SU-DHL-6 (cell line): ENCODE measurements at regions not wholly inside any gene's neighbourhood (a gene's known extent, or its start where the extent isn't known, plus 50 kb on each side); places are given as distances from the start of the nearest gene placed in this dataset.

Source experiments
- H2AFZ ChIP-seq: fragments of 200-600 bp; sonication (generic); 2 replicates; pipeline ENCODE4 v1.6.1; 2014; ENCODE audit warnings: low read depth, mild to moderate bottlenecking, moderate library complexity, mixed read lengths, antibody characterized with exemption, low read length; ENCODE audit not compliant: severe bottlenecking
- H3F3A ChIP-seq: fragments of 200-600 bp; shearing (Covaris generic); 2 replicates; pipeline ENCODE4 v1.6.0; 2016; ENCODE audit warnings: antibody characterized with exemption, mild to moderate bottlenecking; ENCODE audit not compliant: insufficient read depth
- H3K27ac ChIP-seq: fragments of 200-600 bp; sonication (generic); 2 replicates; pipeline ENCODE4 v1.5.1; 2016; ENCODE audit warnings: low read depth, mild to moderate bottlenecking, low read length, moderate library complexity, mixed read lengths
- H3K27me3 ChIP-seq: fragments of 200-600 bp; sonication (generic), shearing (Covaris generic); 2 replicates; pipeline ENCODE4 v1.6.0; 2014; ENCODE audit warnings: mild to moderate bottlenecking, low read length
- H3K36me3 ChIP-seq: fragments of 200-600 bp; sonication (generic); 2 replicates; pipeline ENCODE4 v1.6.1; 2014; ENCODE audit warnings: mild to moderate bottlenecking, low read length, mixed read lengths
- H3K4me2 ChIP-seq: fragments of 300-600, 200-600 bp; shearing (Covaris generic), sonication (generic); 2 replicates; pipeline ENCODE4 v1.6.0; 2014; ENCODE audit warnings: low read length, low read depth, mild to moderate bottlenecking; ENCODE audit not compliant: poor library complexity, severe bottlenecking
- H3K4me3 ChIP-seq: fragments of 200-600 bp; sonication (generic); 2 replicates; pipeline ENCODE4 v1.5.1; 2014; ENCODE audit warnings: antibody characterized with exemption, low read length, mild to moderate bottlenecking, mixed read lengths; ENCODE audit not compliant: insufficient read depth, poor library complexity, severe bottlenecking
- H3K79me2 ChIP-seq: fragments of 200-600 bp; sonication (generic); 2 replicates; pipeline ENCODE4 v1.6.1; 2014; ENCODE audit warnings: mild to moderate bottlenecking, low read length, moderate library complexity; ENCODE audit not compliant: insufficient read depth
- H3K9ac ChIP-seq: fragments of 200-600 bp; sonication (generic); 2 replicates; pipeline ENCODE4 v1.7.0; 2014; ENCODE audit warnings: mild to moderate bottlenecking, low read length
- H3K9me2 ChIP-seq: fragments of 200-600 bp; sonication (generic); replicated peaks from 2 replicates; pipeline ENCODE4 v1.6.1; 2014; ENCODE audit warnings: low read length; ENCODE audit not compliant: insufficient read depth
- H3K9me3 ChIP-seq: fragments of 200-600 bp; sonication (generic); 2 replicates; pipeline ENCODE4 v1.6.1; 2014; ENCODE audit warnings: low read length, mixed read lengths; ENCODE audit not compliant: insufficient read depth
- H4K20me1 ChIP-seq: fragments of 200-600 bp; sonication (generic); 2 replicates; pipeline ENCODE4 v1.6.1; 2014; ENCODE audit warnings: low read depth, mild to moderate bottlenecking, antibody characterized with exemption, low read length, moderate library complexity, mixed read lengths
- EZH2phosphoT487 ChIP-seq: fragments of 200-600 bp; sonication (generic), shearing (Covaris generic); conservative IDR thresholded peaks from 2 replicates; pipeline ENCODE4 v1.6.1; 2018; ENCODE audit warnings: mild to moderate bottlenecking, antibody characterized with exemption, low read length, moderate library complexity, mixed read lengths
- TF ChIP-seq, protein P1 (sequence below): fragments of 200-600 bp; sonication (generic); IDR thresholded peaks from one replicate; pipeline ENCODE4 v1.5.1; 2017; ENCODE audit warnings: antibody characterized with exemption, mild to moderate bottlenecking, low read length, moderate library complexity; ENCODE audit not compliant: insufficient read depth, poor library complexity, severe bottlenecking

DNA sequence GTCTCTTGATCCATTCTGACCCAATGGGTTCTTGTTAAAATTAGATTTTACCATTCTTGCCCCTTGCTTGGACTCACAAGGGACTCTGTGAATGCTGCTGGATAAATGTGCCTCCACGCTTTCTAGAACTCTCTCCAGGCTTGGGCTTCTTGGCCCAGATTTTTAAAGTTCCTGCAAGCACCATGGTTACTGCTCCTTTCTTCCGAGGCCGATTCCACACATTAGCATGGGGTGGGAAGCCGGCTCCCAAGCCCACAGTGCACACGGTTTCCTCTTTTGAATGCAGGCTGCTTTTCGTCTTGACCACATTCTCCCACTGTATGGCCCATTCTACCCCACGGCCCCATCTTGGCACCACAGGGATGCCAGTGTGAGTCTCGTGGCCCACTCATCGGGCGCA is 174.3 kb upstream of the PITRM1 start:
- H3K4me2 ChIP-seq, result no peak overlapping the region
- no peak overlapping the region for H3K9ac ChIP-seq
- no peaks in the 10 kb centered on the region for H3K9me3 ChIP-seq
- H3K27me3 ChIP-seq, result no peaks in the 10 kb centered on the region
- no peaks in the 10 kb centered on the region for H3K9me2 ChIP-seq
- no peak overlapping the region for H3K27ac ChIP-seq
- H2AFZ ChIP-seq, result no peak overlapping the region
- H3K36me3 ChIP-seq, result no peaks in the 10 kb centered on the region
- TF ChIP-seq, protein P1, sequence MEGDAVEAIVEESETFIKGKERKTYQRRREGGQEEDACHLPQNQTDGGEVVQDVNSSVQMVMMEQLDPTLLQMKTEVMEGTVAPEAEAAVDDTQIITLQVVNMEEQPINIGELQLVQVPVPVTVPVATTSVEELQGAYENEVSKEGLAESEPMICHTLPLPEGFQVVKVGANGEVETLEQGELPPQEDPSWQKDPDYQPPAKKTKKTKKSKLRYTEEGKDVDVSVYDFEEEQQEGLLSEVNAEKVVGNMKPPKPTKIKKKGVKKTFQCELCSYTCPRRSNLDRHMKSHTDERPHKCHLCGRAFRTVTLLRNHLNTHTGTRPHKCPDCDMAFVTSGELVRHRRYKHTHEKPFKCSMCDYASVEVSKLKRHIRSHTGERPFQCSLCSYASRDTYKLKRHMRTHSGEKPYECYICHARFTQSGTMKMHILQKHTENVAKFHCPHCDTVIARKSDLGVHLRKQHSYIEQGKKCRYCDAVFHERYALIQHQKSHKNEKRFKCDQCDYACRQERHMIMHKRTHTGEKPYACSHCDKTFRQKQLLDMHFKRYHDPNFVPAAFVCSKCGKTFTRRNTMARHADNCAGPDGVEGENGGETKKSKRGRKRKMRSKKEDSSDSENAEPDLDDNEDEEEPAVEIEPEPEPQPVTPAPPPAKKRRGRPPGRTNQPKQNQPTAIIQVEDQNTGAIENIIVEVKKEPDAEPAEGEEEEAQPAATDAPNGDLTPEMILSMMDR, result no peak
- no peak for TF ChIP-seq EZH2phosphoT487
- H3K79me2 ChIP-seq, result no peaks in the 10 kb centered on the region
- no peaks in the 10 kb centered on the region for H4K20me1 ChIP-seq
- H3F3A ChIP-seq, result no peaks in the 10 kb centered on the region
- no peak overlapping the region for H3K4me3 ChIP-seq

DNA sequence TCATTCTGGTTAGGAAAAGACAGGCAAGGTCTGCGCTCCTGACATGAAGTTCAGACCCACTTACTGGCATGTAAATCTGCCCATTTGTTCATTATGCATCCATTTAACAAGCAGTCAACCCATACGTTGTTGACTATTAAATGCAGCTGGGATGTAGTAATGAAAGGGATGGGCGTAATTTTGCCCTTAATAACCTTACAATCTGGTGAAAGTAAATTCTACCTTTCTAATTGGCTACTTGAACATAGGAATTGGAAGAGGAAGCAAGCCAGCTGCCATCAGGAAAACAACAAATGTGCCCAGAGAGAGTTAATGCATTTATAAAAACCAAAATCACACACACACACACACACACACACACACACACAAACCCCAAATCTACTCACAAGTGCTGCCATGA is 170.2 kb upstream of the PITRM1 start:
- H3K9ac ChIP-seq, result no peak overlapping the region

DNA sequence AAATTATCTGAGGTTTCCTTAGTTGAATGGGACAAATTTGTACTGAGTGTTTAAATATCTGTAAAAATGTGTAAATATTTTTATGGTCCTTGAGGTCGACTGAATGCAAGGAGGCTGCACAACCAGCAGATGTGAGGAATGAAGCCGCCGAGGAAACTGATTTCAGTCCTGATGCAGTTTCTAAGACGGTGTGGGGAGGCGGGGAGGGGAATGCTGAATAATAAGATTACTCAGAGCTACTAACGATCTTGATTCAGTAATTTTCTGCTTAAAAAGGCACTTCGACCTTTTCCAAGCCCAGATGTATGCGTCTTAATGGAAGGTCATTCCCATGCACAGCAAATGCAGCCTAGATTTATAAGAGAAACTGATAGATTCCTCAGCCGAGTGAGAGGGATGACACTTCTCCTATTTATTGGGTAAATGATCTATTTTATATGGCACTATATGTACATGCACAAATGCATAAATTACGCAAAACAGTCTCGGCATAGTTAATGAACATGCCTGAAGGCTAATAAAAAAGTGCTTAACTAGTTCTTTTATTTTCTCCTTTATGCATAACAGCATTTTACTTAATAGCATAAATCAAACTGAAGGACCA is 167.6 kb upstream of the PITRM1 start:
- H3F3A ChIP-seq, result no peaks in the 10 kb centered on the region
- H3K36me3 ChIP-seq, result no peaks in the 10 kb centered on the region
- TF ChIP-seq, protein P1, result no peak
- TF ChIP-seq EZH2phosphoT487, result no peak
- H3K9me3 ChIP-seq, result no peaks in the 10 kb centered on the region
- no peaks in the 10 kb centered on the region for H4K20me1 ChIP-seq
- no peaks in the 10 kb centered on the region for H3K9me2 ChIP-seq
- H2AFZ ChIP-seq, result no peak overlapping the region
- no peaks in the 10 kb centered on the region for H3K27me3 ChIP-seq
- H3K4me3 ChIP-seq, result no peak overlapping the region
- no peak overlapping the region for H3K4me2 ChIP-seq
- no peaks in the 10 kb centered on the region for H3K79me2 ChIP-seq
- H3K27ac ChIP-seq, result no peak overlapping the region
- H3K9ac ChIP-seq, result no peak overlapping the region

More for the DNA sequence above, 170.2 kb upstream of the PITRM1 start:
- TF ChIP-seq EZH2phosphoT487, result no peak
- TF ChIP-seq, protein P1, result no peak
- Histone ChIP-seq H3K27ac (no peak overlapping the region), H3K79me2 (no peaks in the 10 kb centered on the region), H3K36me3 (no peaks in the 10 kb centered on the region), H4K20me1 (no peaks in the 10 kb centered on the region), H3K4me2 (no peak overlapping the region), H3K4me3 (no peak overlapping the region), H3K9me2 (no peaks in the 10 kb centered on the region), H3K27me3 (no peaks in the 10 kb centered on the region), H3K9me3 (no peaks in the 10 kb centered on the region), H3F3A (no peaks in the 10 kb centered on the region), H2AFZ (no peak overlapping the region)
